DOHH2 (cell line): ENCODE measurements at regions not wholly inside any gene's neighbourhood (a gene's known extent, or its start where the extent isn't known, plus 50 kb on each side); places are given as distances from the start of the nearest gene placed in this dataset.

ENCODE experiments used
- H3F3A ChIP-seq: fragments of 200-600 bp; sonication (generic), shearing (Covaris generic); 2 replicates; pipeline ENCODE4 v1.6.0; 2016; ENCODE audit warnings: antibody characterized with exemption, mild to moderate bottlenecking; ENCODE audit not compliant: control insufficient read depth, insufficient read depth
- H3K27ac ChIP-seq: fragments of 200-600 bp; sonication (generic); 2 replicates; pipeline ENCODE4 v1.5.1; 2014; ENCODE audit warnings: low read depth, mild to moderate bottlenecking, low read length, moderate library complexity
- H3K27me3 ChIP-seq: fragments of 200-600 bp; sonication (generic); 2 replicates; pipeline ENCODE4 v1.6.1; 2014; ENCODE audit warnings: mild to moderate bottlenecking, low read length, mixed read lengths; ENCODE audit not compliant: control insufficient read depth
- H3K36me3 ChIP-seq: fragments of 200-600 bp; sonication (generic); 2 replicates; pipeline ENCODE4 v1.6.1; 2014; ENCODE audit warnings: mild to moderate bottlenecking, low read length, moderate library complexity, mixed read lengths; ENCODE audit not compliant: control insufficient read depth
- H3K4me1 ChIP-seq: fragments of 200-600 bp; sonication (generic); 2 replicates; pipeline ENCODE4 v1.6.1; 2014; ENCODE audit warnings: mild to moderate bottlenecking, low read length, mixed read lengths; ENCODE audit not compliant: control insufficient read depth
- H3K4me2 ChIP-seq: fragments of 200-600 bp; sonication (generic); 2 replicates; pipeline ENCODE4 v1.6.0; 2014; ENCODE audit warnings: mild to moderate bottlenecking, low read length, moderate library complexity
- H3K4me3 ChIP-seq: fragments of 200-600 bp; sonication (generic); 2 replicates; pipeline ENCODE4 v1.5.1; 2014; ENCODE audit warnings: mild to moderate bottlenecking, low read length, mixed read lengths
- H3K79me2 ChIP-seq: fragments of 200-600 bp; sonication (generic); 2 replicates; pipeline ENCODE4 v1.6.1; 2014; ENCODE audit warnings: mild to moderate bottlenecking, low read length, mixed read lengths; ENCODE audit not compliant: control insufficient read depth
- H3K9me2 ChIP-seq: fragments of 200-600 bp; sonication (generic); replicated peaks from 2 replicates; pipeline ENCODE4 v1.6.1; 2014; ENCODE audit warnings: mild to moderate bottlenecking, low read length, mixed read lengths; ENCODE audit not compliant: control insufficient read depth
- H3K9me3 ChIP-seq: fragments of 200-600 bp; sonication (generic); 2 replicates; pipeline ENCODE4 v1.6.1; 2014; ENCODE audit warnings: antibody characterized with exemption, low read length, mixed read lengths; ENCODE audit not compliant: control insufficient read depth, insufficient read depth
- H4K20me1 ChIP-seq: fragments of 200-600 bp; sonication (generic); 2 replicates; pipeline ENCODE4 v1.6.0; 2014; ENCODE audit warnings: low read depth, mild to moderate bottlenecking, antibody characterized with exemption, low read length, moderate library complexity; ENCODE audit not compliant: control insufficient read depth, insufficient read depth
- EZH2phosphoT487 ChIP-seq: fragments of 200-600 bp; sonication (generic); IDR thresholded peaks from 2 replicates; pipeline ENCODE4 v1.6.1; 2017; ENCODE audit warnings: borderline replicate concordance, mild to moderate bottlenecking, antibody characterized with exemption, low read length, moderate library complexity, mixed read lengths
- TF ChIP-seq, protein P1 (sequence below): fragments of 200-600 bp; sonication (generic); IDR thresholded peaks from one replicate; pipeline ENCODE4 v1.5.1; 2014; ENCODE audit warnings: antibody characterized with exemption, mild to moderate bottlenecking, low read depth, low read length; ENCODE audit not compliant: poor library complexity, severe bottlenecking

GRCh38 chr6:186340-186965 is 105.8 kb upstream of the DUSP22 start:
- H3K79me2 ChIP-seq: no peaks in the 10 kb centered on the region
- no peaks in the 10 kb centered on the region for H3K9me3 ChIP-seq
- no peaks in the 10 kb centered on the region for H3K9me2 ChIP-seq
- no peaks in the 10 kb centered on the region for H3F3A ChIP-seq
- H3K4me3 ChIP-seq: no peak overlapping the region
- H3K27me3 ChIP-seq: no peaks in the 10 kb centered on the region
- H3K4me1 ChIP-seq: peaks cover 56% of the 10 kb centered on the region
- H3K36me3 ChIP-seq: no peaks in the 10 kb centered on the region
- H3K27ac ChIP-seq: no peak overlapping the region
- no peaks in the 10 kb centered on the region for H4K20me1 ChIP-seq
- no peak overlapping the region for H3K4me2 ChIP-seq
- no peak for TF ChIP-seq EZH2phosphoT487
- TF ChIP-seq, protein P1, sequence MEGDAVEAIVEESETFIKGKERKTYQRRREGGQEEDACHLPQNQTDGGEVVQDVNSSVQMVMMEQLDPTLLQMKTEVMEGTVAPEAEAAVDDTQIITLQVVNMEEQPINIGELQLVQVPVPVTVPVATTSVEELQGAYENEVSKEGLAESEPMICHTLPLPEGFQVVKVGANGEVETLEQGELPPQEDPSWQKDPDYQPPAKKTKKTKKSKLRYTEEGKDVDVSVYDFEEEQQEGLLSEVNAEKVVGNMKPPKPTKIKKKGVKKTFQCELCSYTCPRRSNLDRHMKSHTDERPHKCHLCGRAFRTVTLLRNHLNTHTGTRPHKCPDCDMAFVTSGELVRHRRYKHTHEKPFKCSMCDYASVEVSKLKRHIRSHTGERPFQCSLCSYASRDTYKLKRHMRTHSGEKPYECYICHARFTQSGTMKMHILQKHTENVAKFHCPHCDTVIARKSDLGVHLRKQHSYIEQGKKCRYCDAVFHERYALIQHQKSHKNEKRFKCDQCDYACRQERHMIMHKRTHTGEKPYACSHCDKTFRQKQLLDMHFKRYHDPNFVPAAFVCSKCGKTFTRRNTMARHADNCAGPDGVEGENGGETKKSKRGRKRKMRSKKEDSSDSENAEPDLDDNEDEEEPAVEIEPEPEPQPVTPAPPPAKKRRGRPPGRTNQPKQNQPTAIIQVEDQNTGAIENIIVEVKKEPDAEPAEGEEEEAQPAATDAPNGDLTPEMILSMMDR: no peak

DNA sequence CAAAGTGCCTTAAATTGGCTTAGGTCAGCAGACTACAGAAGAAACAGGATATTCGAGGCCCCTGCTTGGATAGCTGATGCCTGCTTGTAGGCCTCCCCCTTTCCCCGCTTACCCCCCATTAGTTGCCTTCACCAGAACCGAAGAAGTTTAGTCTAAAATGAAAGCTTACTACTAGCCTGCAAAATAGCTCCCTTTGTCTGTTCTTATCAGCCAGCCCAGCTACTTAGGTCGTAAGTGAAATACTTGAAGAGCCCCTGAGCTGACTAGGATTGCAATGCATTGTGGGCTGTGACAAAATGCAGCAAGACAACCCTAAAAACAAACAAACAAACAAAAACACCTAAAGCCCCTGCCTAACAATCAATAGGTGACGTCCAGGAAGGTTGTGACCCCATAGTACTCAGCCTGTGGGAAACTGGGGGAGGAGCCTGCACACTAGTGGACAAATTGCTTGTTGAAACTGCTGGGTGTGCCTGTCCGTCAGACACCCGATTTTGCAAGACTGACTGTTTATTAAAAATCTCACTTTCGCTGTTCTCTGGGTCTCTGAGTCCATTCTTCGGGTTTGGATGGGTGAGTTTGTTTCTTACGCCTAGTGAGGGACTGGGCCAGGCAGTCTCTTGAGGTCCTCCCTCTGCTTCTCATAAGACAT is 105.0 kb upstream of the DUSP22 start:
- Histone ChIP-seq H3F3A (no peaks in the 10 kb centered on the region), H3K27ac (no peak overlapping the region), H3K4me2 (no peak overlapping the region), H3K9me3 (no peaks in the 10 kb centered on the region), H3K79me2 (no peaks in the 10 kb centered on the region), H3K4me3 (no peak overlapping the region), H4K20me1 (no peaks in the 10 kb centered on the region), H3K4me1 (peaks cover 52% of the 10 kb centered on the region), H3K36me3 (no peaks in the 10 kb centered on the region), H3K27me3 (no peaks in the 10 kb centered on the region), H3K9me2 (no peaks in the 10 kb centered on the region)
- TF ChIP-seq, protein P1: no peak
- no peak for TF ChIP-seq EZH2phosphoT487

DNA sequence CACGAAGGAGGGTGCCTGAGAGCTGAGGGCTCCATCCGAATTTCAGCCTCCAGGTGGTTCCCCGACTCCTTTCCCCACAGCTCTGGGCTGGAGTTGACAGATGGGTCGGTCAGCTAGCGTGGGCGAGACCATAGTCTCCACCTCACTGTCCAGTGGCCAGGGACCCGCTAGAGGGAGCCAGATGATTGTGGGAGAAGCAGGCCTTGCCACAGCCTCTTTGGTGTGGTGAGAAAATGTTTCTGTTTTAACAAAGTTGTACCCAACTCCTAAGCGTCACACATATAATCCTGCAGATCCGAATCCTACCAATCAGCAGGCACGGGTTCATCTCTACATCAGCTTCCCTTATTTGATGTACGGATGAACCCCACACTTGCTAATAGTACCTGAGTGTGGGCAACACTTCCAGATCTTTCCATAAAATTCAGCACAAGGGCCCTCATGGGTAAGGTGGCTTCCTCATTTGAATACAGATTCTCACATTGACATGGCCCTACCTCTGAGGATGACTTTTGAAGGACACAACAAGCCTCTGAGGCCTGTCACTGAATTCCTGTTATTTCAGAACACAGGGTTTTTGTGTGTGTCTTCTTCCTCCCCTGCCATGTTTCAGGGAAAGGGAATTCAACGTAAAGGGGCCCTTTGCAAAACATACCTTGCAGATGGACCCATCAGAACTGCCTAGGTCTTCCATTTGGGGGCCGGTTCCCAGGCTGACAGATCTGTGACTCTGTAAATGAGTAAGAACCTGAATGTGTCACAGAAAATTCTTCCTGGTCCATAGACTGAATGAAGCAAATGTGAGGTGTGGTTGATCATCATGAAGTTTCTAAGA is 103.2 kb upstream of the DUSP22 start:
- Histone ChIP-seq H3K4me1 (peaks cover 49% of the 10 kb centered on the region), H3K27me3 (no peaks in the 10 kb centered on the region)

More for the DNA sequence above, 103.2 kb upstream of the DUSP22 start:
- H4K20me1 ChIP-seq: no peaks in the 10 kb centered on the region
- H3F3A ChIP-seq: 0 out of 2 replicates have a peak, but pooled peaks cover 4% of the 10 kb centered on the region
- H3K4me3 ChIP-seq: no peak overlapping the region
- TF ChIP-seq, protein P1: peak; percentile 80
- TF ChIP-seq EZH2phosphoT487: no peak
- no peak overlapping the region for H3K27ac ChIP-seq
- no peaks in the 10 kb centered on the region for H3K36me3 ChIP-seq
- no peaks in the 10 kb centered on the region for H3K9me2 ChIP-seq
- no peaks in the 10 kb centered on the region for H3K79me2 ChIP-seq
- H3K9me3 ChIP-seq: no peaks in the 10 kb centered on the region
- no peak overlapping the region for H3K4me2 ChIP-seq
